PC-9 (cell line): ENCODE measurements at regions not wholly inside any gene's neighbourhood (a gene's known extent, or its start where the extent isn't known, plus 50 kb on each side); places are given as distances from the start of the nearest gene placed in this dataset.

ENCODE experiments used
- BruUV-seq: library from RNA; stranded (reverse); fragments of 400-500 nt; replicated peaks from 2 replicates; lab custom pipeline; 2021; lab: Mats Ljungman, UMichigan
- CTCF ChIA-PET: fragments of 300-600 bp; sonication (Branson Sonifier 250); formaldehyde crosslinking; loops from one replicate; lab custom pipeline; 2022; ENCODE audit warnings: antibody characterized with exemption; lab: Charles Lee
- POLR2A ChIA-PET: fragments of 300-600 bp; sonication (Branson Sonifier 250); formaldehyde crosslinking; loops from one replicate; lab custom pipeline; 2022; ENCODE audit warnings: antibody characterized with exemption; ENCODE audit not compliant: unreplicated experiment; lab: Charles Lee
- DNase-seq, 2 experiments: peaks; one replicate each; pipeline versions ENCODE4 v3.0.0 to v3.0.0-alpha.2; 2015 to 2022; ENCODE audit warnings: mixed read lengths in 1 of 2
- H2AFZ ChIP-seq: fragments of 200-600 bp; sonication (generic); 2 replicates; pipeline ENCODE4 v1.8.1; 2017; ENCODE audit warnings: antibody characterized with exemption
- H3F3A ChIP-seq: fragments of 200-600 bp; sonication (generic); 2 replicates; pipeline ENCODE4 v1.8.1; 2017; ENCODE audit warnings: antibody characterized with exemption, mild to moderate bottlenecking, low read depth; ENCODE audit not compliant: insufficient read depth
- H3K27ac ChIP-seq: fragments of 200-600 bp; sonication (generic); 2 replicates; pipeline ENCODE4 v1.6.1; 2016; ENCODE audit warnings: mixed run types
- H3K27me3 ChIP-seq: fragments of 200-600 bp; sonication (generic); 2 replicates; pipeline ENCODE4 v1.6.1; 2016; ENCODE audit warnings: low read depth, mixed run types; ENCODE audit not compliant: insufficient read depth
- H3K36me3 ChIP-seq: fragments of 200-600 bp; sonication (generic); 2 replicates; pipeline ENCODE4 v1.6.1; 2016; ENCODE audit warnings: low read depth, mixed run types
- H3K4me1 ChIP-seq: fragments of 200-600 bp; sonication (generic); replicated peaks from 2 replicates; pipeline ENCODE4 v1.6.1; 2016; ENCODE audit warnings: mixed run types; ENCODE audit not compliant: insufficient read depth
- H3K4me2 ChIP-seq: fragments of 200-600 bp; sonication (generic); 2 replicates; pipeline ENCODE4 v1.6.1; 2017; ENCODE audit warnings: mixed run types
- H3K4me3 ChIP-seq: fragments of 200-600 bp; sonication (generic); 2 replicates; pipeline ENCODE4 v1.6.1; 2016; ENCODE audit warnings: mixed run types
- H3K79me2 ChIP-seq: fragments of 200-600 bp; sonication (generic); 2 replicates; pipeline ENCODE4 v1.6.1; 2017; ENCODE audit warnings: low read depth, mixed run types
- H3K9me2 ChIP-seq: fragments of 200-600 bp; sonication (generic); 2 replicates; pipeline ENCODE4 v1.8.1; 2017; ENCODE audit warnings: mild to moderate bottlenecking; ENCODE audit not compliant: insufficient read depth
- H3K9me3 ChIP-seq: fragments of 200-600 bp; sonication (generic); 2 replicates; pipeline ENCODE4 v1.8.1; 2016; ENCODE audit warnings: low read depth; ENCODE audit not compliant: insufficient read depth
- H4K20me1 ChIP-seq: fragments of 200-600 bp; sonication (generic); 2 replicates; pipeline ENCODE4 v1.8.1; 2017; ENCODE audit not compliant: insufficient read depth
- CTCF ChIP-seq: fragments of 200-600 bp; sonication (generic); conservative IDR thresholded peaks from 2 replicates; pipeline ENCODE4 v1.6.1; 2017; ENCODE audit warnings: mixed run types, antibody characterized with exemption, mild to moderate bottlenecking, moderate library complexity
- EZH2 ChIP-seq: fragments of 200-600 bp; sonication (generic); IDR thresholded peaks from 2 replicates; pipeline ENCODE4 v1.8.0; 2017; ENCODE audit warnings: antibody characterized with exemption, low read depth
- intact Hi-C: fragments of 100-400 bp; cut with micrococcal nuclease; formaldehyde crosslinking; loops from one replicate; pipeline ENCODE4 v1.10.0; 2022; ENCODE audit not compliant: unreplicated experiment

DNA sequence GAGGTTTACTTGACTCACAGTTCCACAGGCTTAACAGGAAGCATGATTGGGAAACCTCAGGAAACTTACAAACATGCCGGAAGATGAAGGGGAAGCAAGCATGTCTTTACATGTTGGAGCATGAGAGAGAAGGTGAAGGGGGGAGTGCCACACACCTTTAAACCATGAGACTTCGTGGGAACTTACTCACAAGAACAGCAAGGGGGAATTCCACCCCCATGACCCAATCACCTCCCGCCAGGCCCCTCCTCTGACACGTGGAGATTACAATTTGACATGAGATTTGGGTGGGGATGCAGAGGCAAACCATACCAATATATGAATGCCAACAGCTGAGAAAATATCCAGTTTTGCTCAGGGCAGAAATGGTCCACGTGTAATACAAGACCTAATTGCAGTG, 518.6 kb downstream of the VRK1 start:
- Histone ChIP-seq H3K27ac (no peak overlapping the region), H4K20me1 (no peaks in the 10 kb centered on the region), H3K27me3 (no peaks in the 10 kb centered on the region), H3K4me2 (no peak overlapping the region), H3K9me3 (no peaks in the 10 kb centered on the region), H3K79me2 (no peaks in the 10 kb centered on the region), H3F3A (no peaks in the 10 kb centered on the region), H3K36me3 (no peaks in the 10 kb centered on the region), H2AFZ (no peak overlapping the region), H3K9me2 (no peaks in the 10 kb centered on the region), H3K4me1 (no peaks in the 10 kb centered on the region), H3K4me3 (no peak overlapping the region)
- ChIA-PET CTCF (no interaction called here), POLR2A (no interaction called here)
- DNase-seq = no peak
- BruUV-seq = no TSS peak
- TF ChIP-seq EZH2 (no peak), CTCF (no peak)
- intact Hi-C loops = no loop called here

DNA sequence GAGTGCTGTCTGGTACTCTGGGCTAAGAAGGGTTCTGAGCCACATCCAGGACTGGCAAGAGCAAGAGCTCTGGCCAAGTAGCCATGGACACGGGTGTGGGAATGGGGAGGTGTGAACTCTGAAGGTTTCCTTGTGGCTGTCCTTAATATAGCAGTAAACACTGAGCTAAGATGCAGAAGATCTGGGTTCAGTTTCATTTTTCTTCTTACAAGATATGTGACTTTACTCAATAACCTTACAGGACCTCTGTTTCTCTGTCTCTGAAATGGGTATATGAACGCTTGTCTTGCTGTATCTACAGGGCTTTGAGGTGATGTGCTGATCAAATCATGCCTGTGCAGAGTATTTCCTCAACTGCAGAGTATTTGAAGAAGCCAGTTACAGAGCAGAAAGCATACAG, 521.2 kb downstream of the VRK1 start:
- CTCF ChIA-PET = no interaction called here

DNA sequence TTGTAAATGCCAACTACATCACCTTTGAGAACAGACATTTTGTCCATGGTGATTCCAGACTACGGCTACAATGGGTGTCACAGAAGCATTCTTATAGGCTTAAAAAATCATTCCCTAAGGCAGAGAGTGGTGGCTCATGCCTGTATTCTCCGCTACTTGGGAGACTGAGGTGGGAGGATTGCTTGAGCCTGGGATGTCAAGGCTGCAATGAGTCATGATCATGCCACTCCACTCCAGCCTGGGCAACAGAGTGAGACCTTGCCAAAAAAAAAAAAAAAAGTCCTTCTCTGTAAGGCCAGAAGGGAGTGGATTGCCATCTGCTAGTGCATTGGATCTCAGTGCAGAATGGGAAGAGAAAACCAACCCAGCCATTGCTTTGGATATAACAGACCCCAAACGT, 522.5 kb downstream of the VRK1 start:
- no peaks in the 10 kb centered on the region for H3K79me2 ChIP-seq
- intact Hi-C loops = no loop called here
- no peak overlapping the region for H3K4me2 ChIP-seq
- no peaks in the 10 kb centered on the region for H3K36me3 ChIP-seq
- no peaks in the 10 kb centered on the region for H3K9me3 ChIP-seq
- BruUV-seq = no TSS peak
- no peak for DNase-seq
- no peaks in the 10 kb centered on the region for H3K9me2 ChIP-seq
- ChIA-PET CTCF (no interaction called here), POLR2A (no interaction called here)
- no peak overlapping the region for H2AFZ ChIP-seq
- no peaks in the 10 kb centered on the region for H3K27me3 ChIP-seq
- TF ChIP-seq EZH2 = no peak
- TF ChIP-seq CTCF = no peak
- no peaks in the 10 kb centered on the region for H3F3A ChIP-seq
- H3K4me3 ChIP-seq = no peak overlapping the region
- no peak overlapping the region for H3K27ac ChIP-seq
- H4K20me1 ChIP-seq = no peaks in the 10 kb centered on the region
- no peaks in the 10 kb centered on the region for H3K4me1 ChIP-seq

More for the DNA sequence above, 521.2 kb downstream of the VRK1 start:
- Histone ChIP-seq H3K79me2 (no peaks in the 10 kb centered on the region), H3K27me3 (no peaks in the 10 kb centered on the region), H3K9me2 (no peaks in the 10 kb centered on the region), H3K4me3 (no peak overlapping the region), H2AFZ (no peak overlapping the region), H3F3A (no peaks in the 10 kb centered on the region), H3K36me3 (no peaks in the 10 kb centered on the region), H4K20me1 (no peaks in the 10 kb centered on the region), H3K27ac (no peak overlapping the region), H3K4me2 (no peak overlapping the region), H3K9me3 (no peaks in the 10 kb centered on the region), H3K4me1 (no peaks in the 10 kb centered on the region)
- TF ChIP-seq EZH2 (no peak), CTCF (no peak)
- POLR2A ChIA-PET = no interaction called here
- no TSS peak for BruUV-seq
- no peak for DNase-seq
- intact Hi-C loops = no loop called here
